DND-41 (cell line): ENCODE measurements at regions not wholly inside any gene's neighbourhood (a gene's known extent, or its start where the extent isn't known, plus 50 kb on each side); places are given as distances from the start of the nearest gene placed in this dataset.

ENCODE experiments used
- ATAC-seq: fragments of 200-7000 bp; cut with Tn5 transposase; 3 replicates; pipeline ENCODE4 v1.9.1; 2021; ENCODE audit warnings: low read depth; ENCODE audit not compliant: insufficient read depth
- DNase-seq: peaks from one replicate; pipeline ENCODE4 v3.0.0-alpha.2; 2020
- H2AFZ ChIP-seq: 2 replicates; pipeline ENCODE4 v1.6.0; 2012; ENCODE audit warnings: low read depth, low read length
- H3K27ac ChIP-seq: 2 replicates; pipeline ENCODE4 v1.5.1; 2012; ENCODE audit warnings: low read length, inconsistent platforms
- H3K27me3 ChIP-seq: fragments of 200-600 bp; sonication (generic); 2 replicates; pipeline ENCODE4 v1.6.0; 2012; ENCODE audit warnings: low read length, mild to moderate bottlenecking, inconsistent platforms; ENCODE audit not compliant: insufficient read depth, poor library complexity
- H3K36me3 ChIP-seq: 2 replicates; pipeline ENCODE4 v1.5.1; 2012; ENCODE audit warnings: low read length, inconsistent platforms; ENCODE audit not compliant: insufficient read depth
- H3K4me1 ChIP-seq: 2 replicates; pipeline ENCODE4 v1.5.1; 2012; ENCODE audit warnings: mild to moderate bottlenecking, low read length; ENCODE audit not compliant: insufficient read depth
- H3K4me2 ChIP-seq: 2 replicates; pipeline ENCODE4 v1.6.0; 2012; ENCODE audit warnings: mild to moderate bottlenecking, moderate library complexity, low read length, inconsistent platforms; ENCODE audit not compliant: insufficient read depth
- H3K4me3 ChIP-seq, 2 experiments: fragments of 200-600 bp in 1 of 2; shearing (Covaris generic) in 1 of 2; 2 replicates each; pipeline ENCODE4 v1.5.1; 2012 to 2016; ENCODE audit warnings: inconsistent platforms in 2 of 2, low read length in 2 of 2, mild to moderate bottlenecking in 2 of 2, low read depth in 1 of 2, moderate library complexity in 1 of 2
- H3K79me2 ChIP-seq: 2 replicates; pipeline ENCODE4 v1.6.0; 2012; ENCODE audit warnings: low read length, inconsistent platforms; ENCODE audit not compliant: insufficient read depth
- H3K9ac ChIP-seq: 2 replicates; pipeline ENCODE4 v1.6.0; 2012; ENCODE audit warnings: low read depth, mild to moderate bottlenecking, inconsistent platforms, low read length, moderate library complexity
- H3K9me3 ChIP-seq: 2 replicates; pipeline ENCODE4 v1.5.1; 2012; ENCODE audit warnings: low read length, moderate library complexity, mild to moderate bottlenecking, inconsistent platforms; ENCODE audit not compliant: insufficient read depth, severe bottlenecking
- H4K20me1 ChIP-seq: 2 replicates; pipeline ENCODE4 v1.6.0; 2012; ENCODE audit warnings: low read length; ENCODE audit not compliant: insufficient read depth
- CTCF ChIP-seq: IDR thresholded peaks from 2 replicates; pipeline ENCODE4 v1.5.1; 2012; ENCODE audit warnings: borderline replicate concordance, low read length, moderate library complexity, mild to moderate bottlenecking; ENCODE audit not compliant: poor library complexity, severe bottlenecking; ENCODE audit errors: extremely low read depth
- EZH2 ChIP-seq: IDR thresholded peaks from 3 replicates; pipeline ENCODE4 v1.6.1; 2012; ENCODE audit warnings: borderline replicate concordance, low read depth, mild to moderate bottlenecking, moderate library complexity, low read length, inconsistent platforms; ENCODE audit not compliant: severe bottlenecking

- H3K4me3 ChIP-seq, result no peak overlapping the region
- H3K36me3 ChIP-seq, result no peaks in the 10 kb centered on the region
- H3K4me2 ChIP-seq, result no peak overlapping the region
- TF ChIP-seq EZH2 (no peak), CTCF (no peak)
- H2AFZ ChIP-seq, result no peak overlapping the region
- DNase-seq (no peak), ATAC-seq (no peak)
- H3K9me3 ChIP-seq, result no peaks in the 10 kb centered on the region
- H4K20me1 ChIP-seq, result no peaks in the 10 kb centered on the region
- no peaks in the 10 kb centered on the region for H3K27me3 ChIP-seq
- H3K27ac ChIP-seq, result no peak overlapping the region
- H3K79me2 ChIP-seq, result no peaks in the 10 kb centered on the region
- no peak overlapping the region for H3K9ac ChIP-seq
- H3K4me1 ChIP-seq, result no peaks in the 10 kb centered on the region
Measured at GRCh38 chr5:174251305-174252000, 205.9 kb downstream of the NSG2 start.

GRCh38 chr5:174252121-174252520 lies 206.6 kb downstream of the NSG2 start:
- DNase-seq, result no peak
- H3K4me1 ChIP-seq, result no peaks in the 10 kb centered on the region

GRCh38 chr5:174259696-174260420 lies 214.4 kb downstream of the NSG2 start:
- H3K4me1 ChIP-seq, result no peaks in the 10 kb centered on the region
- no peak overlapping the region for H2AFZ ChIP-seq
- H3K79me2 ChIP-seq, result no peaks in the 10 kb centered on the region
- no peaks in the 10 kb centered on the region for H3K27me3 ChIP-seq
- H3K9ac ChIP-seq, result no peak overlapping the region
- no peaks in the 10 kb centered on the region for H4K20me1 ChIP-seq
- H3K9me3 ChIP-seq, result no peaks in the 10 kb centered on the region
- H3K27ac ChIP-seq, result no peak overlapping the region
- DNase-seq (no peak), ATAC-seq (no peak)
- TF ChIP-seq EZH2 (no peak), CTCF (no peak)
- no peak overlapping the region for H3K4me2 ChIP-seq
- no peaks in the 10 kb centered on the region for H3K36me3 ChIP-seq
- no peak overlapping the region for H3K4me3 ChIP-seq

More at GRCh38 chr5:174252121-174252520, 206.6 kb downstream of the NSG2 start:
- H3K9ac ChIP-seq, result no peak overlapping the region
- H3K4me3 ChIP-seq, result no peak overlapping the region
- H2AFZ ChIP-seq, result no peak overlapping the region
- no peaks in the 10 kb centered on the region for H3K9me3 ChIP-seq
- ATAC-seq, result no peak
- no peak overlapping the region for H3K27ac ChIP-seq
- H3K4me2 ChIP-seq, result no peak overlapping the region
- no peaks in the 10 kb centered on the region for H4K20me1 ChIP-seq
- H3K79me2 ChIP-seq, result no peaks in the 10 kb centered on the region
- no peaks in the 10 kb centered on the region for H3K36me3 ChIP-seq
- no peaks in the 10 kb centered on the region for H3K27me3 ChIP-seq
- TF ChIP-seq CTCF (no peak), EZH2 (no peak)

DNA sequence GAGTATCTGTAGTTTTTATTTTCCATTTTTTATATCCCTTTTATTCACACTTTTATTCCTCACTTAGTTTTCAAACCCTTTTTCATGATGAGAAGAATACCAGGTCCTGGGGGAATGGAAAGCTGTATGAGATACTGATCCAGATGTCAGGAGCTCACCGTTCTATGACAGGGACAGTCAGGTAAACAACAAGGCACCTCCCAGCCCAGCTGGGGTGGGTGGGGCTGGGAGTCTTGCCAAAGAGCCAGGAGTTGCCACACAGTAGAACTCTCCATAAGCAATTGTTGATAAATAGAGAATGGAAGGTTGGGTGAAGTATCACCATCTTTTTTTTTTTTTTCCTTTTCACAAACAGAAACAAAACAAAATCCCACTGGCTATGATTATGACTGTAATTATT lies 225.8 kb downstream of the NSG2 start:
- no peaks in the 10 kb centered on the region for H3K9me3 ChIP-seq
- no peak overlapping the region for H2AFZ ChIP-seq
- H3K36me3 ChIP-seq, result no peaks in the 10 kb centered on the region
- H4K20me1 ChIP-seq, result no peaks in the 10 kb centered on the region
- H3K4me2 ChIP-seq, result no peak overlapping the region
- DNase-seq (no peak), ATAC-seq (no peak)
- H3K79me2 ChIP-seq, result no peaks in the 10 kb centered on the region
- H3K27ac ChIP-seq, result no peak overlapping the region
- TF ChIP-seq EZH2 (no peak), CTCF (no peak)
- no peaks in the 10 kb centered on the region for H3K27me3 ChIP-seq
- H3K4me1 ChIP-seq, result no peaks in the 10 kb centered on the region
- H3K9ac ChIP-seq, result no peak overlapping the region
- H3K4me3 ChIP-seq, result no peak overlapping the region
